Trophoblast cell (in vitro differentiated cells and primary cell): ENCODE measurements at regions not wholly inside any gene's neighbourhood (a gene's known extent, or its start where the extent isn't known, plus 50 kb on each side); places are given as distances from the start of the nearest gene placed in this dataset.

Experiments used
- DNase-seq, 2 donors: peaks; one replicate each; pipeline ENCODE4 v3.0.0-alpha.2; 2016
- H2AFZ ChIP-seq: 2 replicates; pipeline ENCODE4 v1.6.1; 2013; ENCODE audit warnings: low read length, moderate library complexity, mild to moderate bottlenecking; ENCODE audit not compliant: insufficient read depth, poor library complexity
- H2AK5ac ChIP-seq: 2 replicates; pipeline ENCODE4 v1.6.1; 2013; ENCODE audit warnings: mild to moderate bottlenecking, low read length
- H2BK120ac ChIP-seq: 2 replicates; pipeline ENCODE4 v1.6.1; 2013; ENCODE audit warnings: low read length, mild to moderate bottlenecking, moderate library complexity; ENCODE audit not compliant: insufficient read depth, poor library complexity
- H2BK12ac ChIP-seq: 2 replicates; pipeline ENCODE4 v1.6.1; 2013; ENCODE audit warnings: mild to moderate bottlenecking, low read length, moderate library complexity
- H2BK5ac ChIP-seq: 2 replicates; pipeline ENCODE4 v1.6.1; 2013; ENCODE audit warnings: low read length, low read depth, moderate library complexity, mild to moderate bottlenecking; ENCODE audit not compliant: poor library complexity
- H3K14ac ChIP-seq: 2 replicates; pipeline ENCODE4 v1.6.1; 2013; ENCODE audit warnings: mild to moderate bottlenecking, low read length
- H3K18ac ChIP-seq: 2 replicates; pipeline ENCODE4 v1.6.1; 2013; ENCODE audit warnings: mild to moderate bottlenecking, low read length
- H3K23ac ChIP-seq: 2 replicates; pipeline ENCODE4 v1.6.1; 2013; ENCODE audit warnings: low read length
- H3K27ac ChIP-seq: 2 replicates; pipeline ENCODE4 v1.5.1; 2013; ENCODE audit warnings: low read depth, mild to moderate bottlenecking, inconsistent platforms, low read length, moderate library complexity
- H3K27me3 ChIP-seq: 2 replicates; pipeline ENCODE4 v1.6.1; 2013; ENCODE audit warnings: inconsistent platforms, mild to moderate bottlenecking, low read length, moderate library complexity; ENCODE audit not compliant: insufficient read depth
- H3K36me3 ChIP-seq, 2 experiments: 1 replicate in 1 of 2; 2 replicates in 1 of 2; pipeline ENCODE4 v1.6.1; 2013; ENCODE audit warnings: low read length in 2 of 2, mild to moderate bottlenecking in 2 of 2, moderate library complexity in 1 of 2; ENCODE audit not compliant: insufficient read depth in 2 of 2, control insufficient read depth in 1 of 2
- H3K4ac ChIP-seq: 2 replicates; pipeline ENCODE4 v1.6.1; 2013; ENCODE audit warnings: low read depth, mild to moderate bottlenecking, low read length, moderate library complexity
- H3K4me1 ChIP-seq, 2 experiments: 1 replicate in 1 of 2; 2 replicates in 1 of 2; pipeline ENCODE4 v1.6.1; 2013; ENCODE audit warnings: low read length in 2 of 2, mild to moderate bottlenecking in 2 of 2, moderate library complexity in 1 of 2; ENCODE audit not compliant: insufficient read depth in 2 of 2, control insufficient read depth in 1 of 2
- H3K4me2 ChIP-seq: 2 replicates; pipeline ENCODE4 v1.6.1; 2013; ENCODE audit warnings: inconsistent platforms, mild to moderate bottlenecking, low read length, moderate library complexity
- H3K4me3 ChIP-seq: 2 replicates; pipeline ENCODE4 v1.5.1; 2013; ENCODE audit warnings: mild to moderate bottlenecking, low read depth, low read length, inconsistent platforms
- H3K79me1 ChIP-seq: one replicate; pipeline ENCODE4 v1.6.1; 2013; ENCODE audit warnings: low read length
- H3K79me2 ChIP-seq: 2 replicates; pipeline ENCODE4 v1.6.1; 2013; ENCODE audit warnings: low read length, mild to moderate bottlenecking; ENCODE audit not compliant: control insufficient read depth, insufficient read depth, poor library complexity
- H3K9ac ChIP-seq: 2 replicates; pipeline ENCODE4 v1.6.1; 2013; ENCODE audit warnings: mild to moderate bottlenecking, low read length
- H3K9me3 ChIP-seq: 2 replicates; pipeline ENCODE4 v1.6.1; 2013; ENCODE audit warnings: low read depth, mild to moderate bottlenecking, control low read depth, inconsistent platforms, low read length; ENCODE audit not compliant: insufficient read depth
- H4K12ac ChIP-seq: 2 replicates; pipeline ENCODE4 v1.6.1; 2013; ENCODE audit warnings: low read depth, mild to moderate bottlenecking, low read length, moderate library complexity
- H4K8ac ChIP-seq: 2 replicates; pipeline ENCODE4 v1.6.1; 2013; ENCODE audit warnings: low read depth, mild to moderate bottlenecking, low read length, moderate library complexity
- H4K91ac ChIP-seq: one replicate; pipeline ENCODE4 v1.6.1; 2013; ENCODE audit warnings: low read depth, mild to moderate bottlenecking, low read length, moderate library complexity
- WGBS: extraction: QIAGEN DNeasy Blood & Tissue Kit; methylation state at CpG from one replicate; pipeline ENCODE4 v1.1.7; 2013; ENCODE audit warnings: missing lambda C conversion rate; ENCODE audit not compliant: insufficient read length, insufficient coverage; ENCODE audit errors: extremely low coverage; 5-methylcytosine and 5-hydroxymethylcytosine counted together

DNA sequence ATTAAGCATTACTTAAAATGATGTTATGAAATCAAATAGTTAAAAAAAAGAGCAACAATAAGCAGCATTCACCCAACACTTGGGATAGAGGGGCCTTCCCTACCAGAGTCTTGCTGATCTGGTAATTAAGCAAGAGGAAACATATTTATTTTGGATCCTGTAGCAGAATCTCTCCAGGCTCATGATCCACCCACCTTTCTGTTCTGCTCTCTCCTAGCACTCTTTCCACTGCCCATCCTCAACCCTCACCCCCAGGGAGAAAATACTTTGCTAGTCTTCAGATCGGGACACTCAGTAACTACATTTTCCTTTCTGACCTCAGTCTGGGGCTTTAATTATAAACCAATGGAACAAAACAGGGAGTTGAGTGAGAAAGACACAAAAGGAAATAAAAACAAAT is 1541.9 kb downstream of the AACS start:
- no peak overlapping the region for H3K27ac ChIP-seq
- H3K9ac ChIP-seq: no peak overlapping the region
- no peak overlapping the region for H4K91ac ChIP-seq
- no peaks in the 10 kb centered on the region for H3K36me3 ChIP-seq
- H3K9me3 ChIP-seq: peaks cover 3% of the 10 kb centered on the region
- H3K4me2 ChIP-seq: no peak overlapping the region
- no peak overlapping the region for H2AK5ac ChIP-seq
- H2BK12ac ChIP-seq: no peak overlapping the region
- no peak overlapping the region for H2BK120ac ChIP-seq
- H3K79me2 ChIP-seq: no peaks in the 10 kb centered on the region
- H3K27me3 ChIP-seq: no peaks in the 10 kb centered on the region
- no peak overlapping the region for H2BK5ac ChIP-seq
- no peak overlapping the region for H3K23ac ChIP-seq
- WGBS: no CpG with 5 or more reads among the region's 1 CpG
- no peak overlapping the region for H3K14ac ChIP-seq
- H3K4me3 ChIP-seq: no peak overlapping the region
- no peak overlapping the region for H3K4ac ChIP-seq
- no peak overlapping the region for H4K8ac ChIP-seq
- no peak overlapping the region for H2AFZ ChIP-seq
- H3K18ac ChIP-seq: no peak overlapping the region
- DNase-seq: no peak
- no peaks in the 10 kb centered on the region for H3K4me1 ChIP-seq
- no peak overlapping the region for H4K12ac ChIP-seq
- no peaks in the 10 kb centered on the region for H3K79me1 ChIP-seq

DNA sequence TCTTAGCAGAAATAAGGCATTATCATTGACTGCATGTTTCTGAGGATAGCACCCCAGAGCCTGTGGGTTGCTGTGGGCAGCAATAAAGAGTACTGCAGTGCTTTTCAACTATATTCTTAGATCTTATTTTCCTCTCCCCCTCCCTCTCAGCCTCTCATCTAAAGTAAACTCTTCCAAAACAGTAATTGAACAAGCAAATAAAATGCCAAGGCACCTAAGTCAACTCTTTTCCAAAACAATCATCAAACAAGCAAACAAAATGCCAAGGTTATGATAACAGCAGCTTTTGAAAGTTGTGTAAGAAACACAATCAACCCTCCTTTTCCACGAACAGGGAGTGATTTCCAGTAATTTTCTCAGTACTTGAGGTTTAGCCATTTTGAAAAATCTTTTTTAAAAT is 1542.6 kb downstream of the AACS start:
- H2AK5ac ChIP-seq: no peak overlapping the region
- no peak overlapping the region for H3K4ac ChIP-seq
- H3K36me3 ChIP-seq: no peaks in the 10 kb centered on the region
- DNase-seq: no peak
- no peak overlapping the region for H3K4me2 ChIP-seq
- H3K79me1 ChIP-seq: no peaks in the 10 kb centered on the region
- no peak overlapping the region for H4K8ac ChIP-seq
- H3K4me1 ChIP-seq: no peaks in the 10 kb centered on the region
- H3K27me3 ChIP-seq: no peaks in the 10 kb centered on the region
- no peak overlapping the region for H2AFZ ChIP-seq
- H2BK120ac ChIP-seq: no peak overlapping the region
- H3K9me3 ChIP-seq: peaks cover 3% of the 10 kb centered on the region
- no peak overlapping the region for H3K9ac ChIP-seq
- H3K4me3 ChIP-seq: no peak overlapping the region
- no peak overlapping the region for H4K12ac ChIP-seq
- no peak overlapping the region for H3K27ac ChIP-seq
- H3K23ac ChIP-seq: no peak overlapping the region
- H3K79me2 ChIP-seq: no peaks in the 10 kb centered on the region
- no peak overlapping the region for H2BK5ac ChIP-seq
- no peak overlapping the region for H2BK12ac ChIP-seq
- H3K14ac ChIP-seq: no peak overlapping the region
- no peak overlapping the region for H4K91ac ChIP-seq
- H3K18ac ChIP-seq: no peak overlapping the region
- no CpG with 5 or more reads among the region's 1 CpG for WGBS

DNA sequence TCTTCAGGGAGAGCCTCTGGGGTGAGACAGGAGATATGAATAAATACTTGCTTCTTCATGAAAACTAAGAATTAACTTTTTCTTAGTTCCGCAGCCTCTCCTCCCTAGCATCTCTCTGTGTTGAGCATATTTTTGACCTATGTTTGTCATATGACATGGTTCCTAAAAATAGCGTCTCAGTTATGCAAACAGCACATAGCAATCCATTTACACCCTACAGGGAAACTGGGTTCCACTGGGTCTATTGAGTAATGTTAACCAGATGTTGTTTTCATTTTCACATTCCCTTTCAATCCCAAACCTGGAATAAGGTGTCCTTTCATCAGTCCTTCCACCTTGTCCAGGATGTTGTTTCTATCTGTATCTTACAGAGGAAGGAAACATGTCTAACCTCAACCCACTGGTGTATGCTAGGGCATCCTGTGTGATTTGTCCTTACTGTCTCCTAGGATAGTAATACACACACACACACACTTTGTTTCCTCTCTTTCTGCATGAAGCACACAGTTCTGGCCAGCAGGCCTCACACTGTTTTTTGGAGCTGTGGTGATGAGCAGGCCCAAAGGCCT is 1543.5 kb downstream of the AACS start:
- Histone ChIP-seq H3K4me1 (no peaks in the 10 kb centered on the region), H2AFZ (no peak overlapping the region), H3K9me3 (peaks cover 3% of the 10 kb centered on the region), H3K36me3 (no peaks in the 10 kb centered on the region), H3K18ac (no peak overlapping the region), H3K9ac (no peak overlapping the region), H3K4me3 (no peak overlapping the region), H2AK5ac (no peak overlapping the region), H4K91ac (no peak overlapping the region), H2BK12ac (no peak overlapping the region), H3K4ac (no peak overlapping the region), H3K27ac (no peak overlapping the region), H3K79me1 (no peaks in the 10 kb centered on the region), H3K23ac (no peak overlapping the region), H3K79me2 (no peaks in the 10 kb centered on the region), H3K14ac (no peak overlapping the region), H3K4me2 (no peak overlapping the region), H3K27me3 (no peaks in the 10 kb centered on the region), H2BK120ac (no peak overlapping the region), H4K8ac (no peak overlapping the region), H4K12ac (no peak overlapping the region), H2BK5ac (no peak overlapping the region)
- WGBS: no CpG with 5 or more reads among the region's 2 CpGs
- no peak for DNase-seq

DNA sequence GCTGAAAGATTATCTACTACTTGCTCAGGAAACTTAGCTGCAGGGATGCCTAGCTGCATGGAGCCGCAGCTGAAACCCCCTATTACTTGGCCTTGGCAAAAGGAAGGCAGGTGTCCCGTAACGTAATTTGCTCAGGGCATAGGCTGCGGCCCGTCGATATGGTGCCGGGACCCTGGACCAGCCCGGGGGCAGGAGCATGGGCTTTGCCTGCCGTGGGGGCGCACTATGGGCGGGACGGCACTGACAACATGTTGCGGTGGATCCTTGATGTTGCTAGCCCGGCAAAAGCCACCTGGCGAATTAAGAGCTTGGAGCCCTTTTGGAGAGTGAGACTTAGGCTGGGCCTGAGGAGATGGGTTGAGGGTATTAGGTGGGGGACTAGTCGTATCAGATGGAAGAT is 1551.2 kb downstream of the AACS start:
- no peak overlapping the region for H4K8ac ChIP-seq
- H3K18ac ChIP-seq: no peak overlapping the region
- no CpG with 5 or more reads among the region's 16 CpGs for WGBS

More for the DNA sequence above, 1551.2 kb downstream of the AACS start:
- Histone ChIP-seq H2BK120ac (no peak overlapping the region), H2AFZ (no peak overlapping the region), H3K79me2 (no peaks in the 10 kb centered on the region), H3K4ac (no peak overlapping the region), H3K14ac (no peak overlapping the region), H3K4me1 (no peaks in the 10 kb centered on the region), H2BK12ac (no peak overlapping the region), H3K27me3 (no peaks in the 10 kb centered on the region), H3K9ac (no peak overlapping the region), H3K36me3 (no peaks in the 10 kb centered on the region), H4K91ac (no peak overlapping the region), H2AK5ac (no peak overlapping the region), H3K9me3 (peaks cover 13% of the 10 kb centered on the region), H4K12ac (no peak overlapping the region), H3K4me3 (no peak overlapping the region), H3K79me1 (no peaks in the 10 kb centered on the region), H2BK5ac (no peak overlapping the region), H3K27ac (no peak overlapping the region), H3K4me2 (no peak overlapping the region), H3K23ac (no peak overlapping the region)
- no peak for DNase-seq
